Panc1 (cell line): ENCODE measurements at regions not wholly inside any gene's neighbourhood (a gene's known extent, or its start where the extent isn't known, plus 50 kb on each side); places are given as distances from the start of the nearest gene placed in this dataset.

Experiments
- ATAC-seq: fragments of 200-7000 bp; cut with Tn5 transposase; 2 replicates; pipeline ENCODE4 v1.9.1; 2020; ENCODE audit warnings: mild to moderate bottlenecking, moderate library complexity
- BruUV-seq: library from RNA; stranded (reverse); fragments of 400-500 nt; replicated peaks from 2 replicates; lab custom pipeline; 2021; lab: Mats Ljungman, UMichigan
- CTCF ChIA-PET: fragments of 300-600 bp; sonication (Branson Sonifier 250); formaldehyde crosslinking; loops from one replicate; lab custom pipeline; 2022; ENCODE audit warnings: antibody characterized with exemption; lab: Charles Lee
- POLR2A ChIA-PET: fragments of 300-600 bp; sonication (Branson Sonifier 250); formaldehyde crosslinking; loops from one replicate; lab custom pipeline; 2022; ENCODE audit warnings: antibody characterized with exemption; lab: Charles Lee
- DNase-seq: peaks from one replicate; pipeline ENCODE4 v3.0.0-alpha.2; 2010; ENCODE audit warnings: low read depth, low spot score
- H3K27ac ChIP-seq: 2 replicates; pipeline ENCODE4 v1.5.1; 2011; ENCODE audit warnings: mild to moderate bottlenecking, low read length, inconsistent platforms
- H3K27me3 ChIP-seq: fragments of 200-500 bp; sonication (Bioruptor generic); 2 replicates; pipeline ENCODE4 v1.6.0; 2014; ENCODE audit warnings: low read length, inconsistent platforms; ENCODE audit not compliant: control insufficient read depth, insufficient read depth
- H3K36me3 ChIP-seq: fragments of 200-500 bp; sonication (Bioruptor generic); 2 replicates; pipeline ENCODE4 v1.5.1; 2014; ENCODE audit warnings: inconsistent platforms, mild to moderate bottlenecking, low read length, moderate library complexity; ENCODE audit not compliant: control insufficient read depth, insufficient read depth
- H3K4me1 ChIP-seq: 2 replicates; pipeline ENCODE4 v1.5.1; 2011; ENCODE audit warnings: inconsistent platforms, mild to moderate bottlenecking, low read length, moderate library complexity; ENCODE audit not compliant: control insufficient read depth, insufficient read depth
- H3K4me3 ChIP-seq, 2 experiments: 2 replicates each; pipeline ENCODE4 v1.5.1; 2011 to 2012; ENCODE audit warnings: low read depth in 2 of 2, low read length in 2 of 2, mild to moderate bottlenecking in 2 of 2, inconsistent platforms in 1 of 2, moderate library complexity in 1 of 2
- H3K9me3 ChIP-seq: fragments of 200-500 bp; sonication (Bioruptor generic); 2 replicates; pipeline ENCODE4 v1.5.1; 2014; ENCODE audit warnings: low read depth, mild to moderate bottlenecking, inconsistent platforms, low read length, moderate library complexity; ENCODE audit not compliant: control insufficient read depth, insufficient read depth
- CTCF ChIP-seq: fragments of 450-650 bp; IDR thresholded peaks from 2 replicates; pipeline ENCODE4 v1.5.1; 2017; ENCODE audit warnings: mild to moderate bottlenecking
- POLR2AphosphoS5 ChIP-seq: IDR thresholded peaks from 2 replicates; pipeline ENCODE4 v1.6.1; 2012; ENCODE audit warnings: mild to moderate bottlenecking, low read depth, low read length, moderate library complexity
- REST ChIP-seq, 2 experiments: IDR thresholded peaks; 2 replicates each; pipeline ENCODE4 v1.6.1; 2011 to 2012; ENCODE audit warnings: low read depth in 2 of 2, control low read depth in 1 of 2, low read length in 1 of 2, mild to moderate bottlenecking in 1 of 2, moderate library complexity in 1 of 2; ENCODE audit not compliant: insufficient read depth in 1 of 2
- SIN3A ChIP-seq: IDR thresholded peaks from 2 replicates; pipeline ENCODE4 v1.6.1; 2012; ENCODE audit warnings: low read depth, mild to moderate bottlenecking, low read length, moderate library complexity, borderline replicate concordance; ENCODE audit not compliant: insufficient read depth
- TCF7L2 ChIP-seq: IDR thresholded peaks from 2 replicates; pipeline ENCODE4 v1.6.1; 2011; ENCODE audit warnings: mild to moderate bottlenecking, low read depth, low read length, inconsistent platforms
- in situ Hi-C: cut with HindIII; loops from 2 replicates; pipeline ENCODE4 v1.10.0; 2016; ENCODE audit warnings: low sequenced_read_pairs, low pct_unique_long_range_greater_than_20kb
- intact Hi-C: fragments of 100-400 bp; cut with micrococcal nuclease; formaldehyde crosslinking; loops from one replicate; pipeline ENCODE4 v1.10.0; 2022; ENCODE audit not compliant: unreplicated experiment

- 0 out of 2 replicates have a peak, but pooled peaks have one; percentile 4 for ATAC-seq
- BruUV-seq, result no TSS peak
Measured at GRCh38 chr17:77435272-77436057, 294.7 kb downstream of the SEC14L1 start.

DNA sequence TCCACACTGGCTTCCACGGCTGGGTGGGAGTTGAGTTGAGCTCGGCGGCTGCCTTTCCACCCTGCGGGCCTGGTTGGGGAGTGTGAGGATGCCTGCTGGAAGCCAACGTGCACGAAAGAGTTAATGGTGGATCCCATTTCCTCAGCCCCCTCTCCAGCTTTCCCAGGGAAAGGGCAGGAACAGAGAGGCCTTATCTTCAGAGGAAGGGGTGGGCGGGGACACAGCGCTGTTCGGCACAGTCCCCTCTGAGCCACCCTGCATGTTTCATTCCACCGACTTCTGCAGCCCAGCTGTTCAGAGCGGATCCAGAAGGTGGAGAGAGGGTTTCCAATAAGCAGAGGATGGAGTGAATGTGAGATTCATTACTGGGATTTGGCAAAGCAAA lies 295.3 kb downstream of the SEC14L1 start:
- TF ChIP-seq CTCF, result no peak
- TF ChIP-seq POLR2AphosphoS5, result no peak
- no peak for TF ChIP-seq REST (IDR thresholded peaks at IDR 0.05; ENCODE audit: insufficient read depth in 1 of 2, low read depth in 2 of 2, low read length in 1 of 2)
- in situ Hi-C loops, result no loop called here
- H3K9me3 ChIP-seq, result no peaks in the 10 kb centered on the region
- BruUV-seq, result no TSS peak
- H3K27ac ChIP-seq, result no peak overlapping the region
- DNase-seq (no peak), ATAC-seq (peak; percentile 15)
- H3K27me3 ChIP-seq, result no peaks in the 10 kb centered on the region
- ChIA-PET POLR2A (interaction anchor here (0.6 kb wide), 1 partner anchor 25 kb away, joined by 4 read pairs; no protein-coding TSS in a partner anchor), CTCF (no interaction called here)
- H3K4me1 ChIP-seq, result peaks cover 52% of the 10 kb centered on the region
- intact Hi-C loops, result no loop called here
- no peaks in the 10 kb centered on the region for H3K36me3 ChIP-seq
- no peak overlapping the region for H3K4me3 ChIP-seq

More at GRCh38 chr17:77435272-77436057, 294.7 kb downstream of the SEC14L1 start:
- ChIA-PET CTCF (no interaction called here), POLR2A (interaction anchor here (0.6 kb wide), 1 partner anchor 25 kb away, joined by 4 read pairs; no protein-coding TSS in a partner anchor)
- H3K4me3 ChIP-seq, result no peak overlapping the region
- intact Hi-C loops (no loop called here), in situ Hi-C loops (no loop called here)
- no peak for TF ChIP-seq REST (IDR thresholded peaks at IDR 0.05; ENCODE audit: insufficient read depth in 1 of 2, low read depth in 2 of 2, low read length in 1 of 2)
- TF ChIP-seq SIN3A, result no peak
- no peak for TF ChIP-seq TCF7L2
- no peak; the same call in 1 of the 2 replicates for TF ChIP-seq POLR2AphosphoS5
- no peak for TF ChIP-seq CTCF
- no peaks in the 10 kb centered on the region for H3K9me3 ChIP-seq
- H3K27ac ChIP-seq, result no peak overlapping the region
- H3K27me3 ChIP-seq, result no peaks in the 10 kb centered on the region
- peaks cover 49% of the 10 kb centered on the region for H3K4me1 ChIP-seq
- no peaks in the 10 kb centered on the region for H3K36me3 ChIP-seq
- DNase-seq, result no peak
